IPS-NIHi7 (cell line): ENCODE measurements at regions not wholly inside any gene's neighbourhood (a gene's known extent, or its start where the extent isn't known, plus 50 kb on each side); places are given as distances from the start of the nearest gene placed in this dataset.
A peak's percentile ranks its signal among the peaks of the same experiment; 100 is the strongest.

Experiments used
- DNase-seq: peaks from one replicate; pipeline ENCODE4 v3.0.0; 2012; ENCODE audit warnings: mixed read lengths; ENCODE audit errors: extremely low spot score

GRCh38 chr5:117077142-117077541 is 502.5 kb upstream of the SEMA6A start:
- DNase-seq, result peak; percentile 23

DNA sequence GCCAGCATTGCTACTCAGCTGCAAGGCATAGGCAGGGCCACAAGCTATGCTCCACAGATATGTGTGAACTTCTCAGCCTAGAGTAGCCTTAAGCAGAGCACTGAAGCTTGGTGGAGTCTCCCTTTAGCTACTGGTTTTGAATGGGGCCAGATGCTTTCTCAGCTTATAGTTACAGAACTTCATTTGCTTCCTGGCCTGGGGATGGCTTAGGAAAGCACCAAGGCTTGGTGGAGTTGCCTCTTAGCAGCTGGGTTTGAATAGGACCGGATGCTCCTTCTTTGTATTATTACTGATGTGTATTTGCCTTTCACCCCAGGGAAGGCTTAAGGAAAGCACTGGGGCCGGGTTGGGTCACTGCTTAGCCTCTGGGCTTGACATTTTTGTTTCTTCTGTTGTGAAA is 497.8 kb upstream of the SEMA6A start:
- DNase-seq, result peak; percentile 59

DNA sequence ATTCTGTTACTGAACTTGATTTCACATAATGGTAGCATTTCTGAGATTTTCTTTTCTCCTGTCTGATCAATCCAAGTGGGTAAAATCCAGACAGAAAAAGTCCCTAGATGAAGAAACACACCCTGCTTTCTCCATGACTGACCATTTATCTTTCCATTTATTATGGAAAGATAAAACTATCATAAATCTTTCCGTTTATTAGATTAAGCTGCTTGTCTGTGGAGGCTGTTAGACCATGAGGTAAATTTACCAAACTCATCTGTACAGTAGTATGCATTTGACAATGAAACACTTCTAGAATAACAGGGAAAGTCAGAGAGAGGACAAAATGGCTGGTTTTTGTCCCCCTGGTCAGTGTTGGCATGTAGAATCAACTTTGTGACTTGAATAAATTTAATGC is 491.2 kb upstream of the SEMA6A start:
- no peak for DNase-seq

- no peak for DNase-seq
Observed at GRCh38 chr5:117065161-117065560, 490.5 kb upstream of the SEMA6A start.

DNA sequence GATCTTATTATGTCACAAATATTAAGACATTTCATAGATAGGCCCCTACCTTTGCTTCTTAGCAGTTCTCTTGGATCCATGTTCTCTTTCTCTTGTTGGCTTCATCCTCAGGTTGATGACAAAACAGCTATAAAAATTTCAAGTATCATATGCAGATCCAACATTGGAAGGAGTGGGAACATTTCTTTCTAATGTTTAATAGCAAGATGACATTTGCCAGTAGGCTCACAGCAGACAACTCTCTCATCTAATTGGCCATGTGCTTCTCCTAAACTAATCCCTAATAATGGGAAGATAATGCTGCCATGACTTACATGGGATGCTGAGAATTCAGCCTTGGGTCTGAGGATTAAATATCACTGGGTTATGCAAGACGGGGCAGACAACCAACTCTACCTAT is 485.5 kb upstream of the SEMA6A start:
- no peak for DNase-seq

- DNase-seq, result no peak
Observed at GRCh38 chr5:117058740-117059139, 484.1 kb upstream of the SEMA6A start.

DNA sequence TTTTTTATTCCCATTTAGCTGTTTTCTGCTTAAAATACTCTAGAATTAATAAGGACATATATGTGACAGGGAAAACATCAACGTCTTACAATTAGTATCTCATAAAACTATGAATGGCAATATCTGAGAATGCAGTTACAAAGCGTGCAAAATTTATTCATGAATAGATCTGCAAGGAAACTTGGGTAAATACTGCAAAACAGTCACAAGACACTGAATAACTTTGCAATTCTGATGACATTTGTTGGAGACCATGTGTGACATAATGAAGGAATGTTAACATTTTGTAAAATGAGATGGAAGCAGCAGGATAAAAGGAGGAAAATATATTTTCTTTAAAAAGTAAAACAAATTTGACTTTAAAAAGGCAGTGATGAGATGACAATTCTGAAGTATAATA is 480.9 kb upstream of the SEMA6A start:
- no peak for DNase-seq

GRCh38 chr5:117054911-117055310 is 480.3 kb upstream of the SEMA6A start:
- DNase-seq, result no peak

GRCh38 chr5:117054141-117054540 is 479.5 kb upstream of the SEMA6A start:
- DNase-seq, result no peak

GRCh38 chr5:117041926-117042595 is 467.4 kb upstream of the SEMA6A start:
- DNase-seq, result no peak

- DNase-seq, result no peak
Observed at GRCh38 chr5:117039035-117039434, 464.4 kb upstream of the SEMA6A start.

GRCh38 chr5:117027384-117027783 is 452.8 kb upstream of the SEMA6A start:
- DNase-seq, result no peak

DNA sequence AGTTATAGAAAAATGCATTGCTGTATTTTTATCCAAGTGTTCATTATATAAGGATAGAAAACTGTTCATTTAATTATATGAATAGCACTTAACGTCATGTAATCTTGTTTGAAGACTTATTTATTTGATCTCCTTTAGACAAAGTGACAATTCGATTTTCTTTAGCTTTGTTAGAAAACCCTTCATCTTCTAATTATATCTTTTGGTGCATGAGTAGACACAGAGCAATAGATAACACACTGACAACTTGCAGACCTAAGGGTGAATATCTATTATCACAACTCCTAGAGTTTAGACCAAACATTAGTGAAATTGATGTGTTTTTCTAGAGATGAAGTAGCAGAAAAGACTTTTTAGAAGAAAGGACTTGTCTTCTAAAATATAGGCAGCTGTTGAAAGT is 446.4 kb upstream of the SEMA6A start:
- DNase-seq, result no peak

GRCh38 chr5:117013280-117013877 is 438.8 kb upstream of the SEMA6A start:
- no peak for DNase-seq

DNA sequence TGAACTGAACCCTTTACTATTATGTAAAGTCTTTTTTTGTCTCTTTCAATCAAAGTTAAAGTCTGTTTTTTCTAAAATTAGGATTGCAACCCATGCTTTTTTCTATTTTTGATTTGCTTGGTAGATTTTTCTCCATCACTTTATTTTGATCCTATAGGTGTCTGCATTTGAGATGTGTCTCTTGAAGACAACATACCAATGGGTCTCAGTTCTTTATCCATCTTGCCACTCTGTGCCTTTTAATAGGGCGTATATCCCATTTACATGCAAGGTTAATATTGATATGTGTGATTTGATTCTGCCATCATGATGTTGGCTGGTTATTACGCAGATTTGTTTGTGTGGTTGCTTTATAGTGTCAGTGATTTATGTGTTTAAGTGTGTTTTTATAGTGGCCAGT is 436.0 kb upstream of the SEMA6A start:
- DNase-seq, result no peak

GRCh38 chr5:116998024-116998423 is 423.4 kb upstream of the SEMA6A start:
- DNase-seq, result no peak

DNA sequence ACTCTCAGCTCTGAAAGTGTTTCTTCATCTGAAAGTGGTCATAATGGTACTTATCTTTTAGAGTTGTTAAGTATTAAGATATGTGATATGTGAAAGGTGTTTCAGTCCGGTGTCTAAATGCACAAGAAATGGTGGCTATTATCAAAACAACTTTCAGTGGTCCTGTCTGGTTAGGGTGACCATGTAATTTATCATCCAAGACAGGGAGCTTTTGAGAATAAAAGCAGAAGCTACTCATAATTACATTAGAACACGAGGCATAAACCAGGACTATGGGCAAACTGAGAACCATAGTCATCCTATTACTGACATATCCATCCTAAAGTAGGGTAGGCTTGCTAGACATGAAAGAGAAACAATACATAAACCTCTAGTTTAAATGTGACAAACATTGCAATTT is 418.1 kb upstream of the SEMA6A start:
- DNase-seq, result no peak

GRCh38 chr5:116989995-116990394 is 415.4 kb upstream of the SEMA6A start:
- DNase-seq, result no peak

DNA sequence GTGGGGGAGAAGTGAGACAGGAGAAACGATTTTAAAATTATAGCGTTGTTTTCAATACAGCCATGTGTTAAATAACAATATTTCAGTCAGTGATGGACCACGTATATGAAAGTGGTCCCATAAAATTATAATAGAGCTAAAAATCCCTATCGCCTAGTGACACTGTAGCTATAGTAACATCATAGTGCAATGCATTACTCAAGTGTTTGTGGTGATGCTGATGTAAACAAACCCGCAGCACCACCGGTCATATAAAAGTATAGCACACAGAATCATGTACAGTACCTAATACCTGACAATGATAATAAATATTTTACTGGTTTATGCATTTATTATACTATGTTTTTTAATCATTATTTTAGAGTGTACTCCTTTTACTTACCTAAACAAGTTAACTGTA is 407.4 kb upstream of the SEMA6A start:
- DNase-seq, result no peak

DNA sequence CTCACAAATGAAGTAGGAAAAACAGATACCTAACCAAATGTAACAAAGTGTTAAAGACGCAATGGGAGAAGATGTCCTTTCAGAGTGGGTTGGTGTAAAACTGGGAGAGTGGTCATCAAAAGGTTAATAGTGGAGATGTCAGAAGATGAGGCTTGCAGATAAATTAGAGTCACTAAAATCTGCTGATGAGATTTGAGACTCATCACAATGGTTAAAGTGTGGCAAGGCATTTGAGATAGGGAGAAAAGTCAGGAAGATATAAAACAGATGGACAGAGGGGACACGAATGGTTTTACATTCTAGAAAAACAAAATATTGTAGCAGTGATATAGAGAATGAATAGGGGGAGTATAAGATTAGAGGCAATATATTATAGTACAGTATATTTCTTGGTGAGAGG is 406.0 kb upstream of the SEMA6A start:
- DNase-seq, result no peak

DNA sequence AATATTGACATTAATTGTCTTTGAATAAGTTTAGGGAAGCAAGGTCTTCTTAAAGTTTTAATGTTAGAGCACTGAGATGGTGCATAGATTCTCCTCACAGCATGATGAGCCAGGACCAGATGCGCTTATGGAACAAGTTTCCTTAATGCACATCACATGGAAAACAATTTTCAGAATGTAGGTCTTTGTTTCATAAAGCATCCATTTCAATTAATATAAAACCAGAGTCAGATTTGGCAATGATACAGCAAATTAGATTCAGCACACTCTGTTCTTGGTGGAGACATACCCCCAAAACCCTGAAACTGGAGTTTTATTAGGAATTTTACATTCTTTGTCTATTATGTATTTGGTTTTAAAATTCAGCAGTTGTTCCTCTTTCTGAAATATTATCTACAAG is 402.1 kb upstream of the SEMA6A start:
- no peak for DNase-seq

GRCh38 chr5:116971131-116971530 is 396.5 kb upstream of the SEMA6A start:
- no peak for DNase-seq

GRCh38 chr5:116970318-116970717 is 395.7 kb upstream of the SEMA6A start:
- DNase-seq, result no peak

- no peak for DNase-seq
Observed at GRCh38 chr5:116964438-116964837, 389.8 kb upstream of the SEMA6A start.
